HG03045 (cell line): ENCODE measurements at regions not wholly inside any gene's neighbourhood (a gene's known extent, or its start where the extent isn't known, plus 50 kb on each side); places are given as distances from the start of the nearest gene placed in this dataset.

ENCODE experiments used
- ATAC-seq: cut with Tn5 transposase; IDR thresholded peaks from one replicate; pipeline ENCODE4 v1.9.1; 2021; ENCODE audit warnings: mild to moderate bottlenecking, moderate library complexity; ENCODE audit not compliant: unreplicated experiment

- no peak for ATAC-seq
Measured at GRCh38 chr12:77435446-77436091, 370.2 kb upstream of the E2F7 start.

GRCh38 chr12:77433799-77434198 lies 368.4 kb upstream of the E2F7 start:
- ATAC-seq: no peak

GRCh38 chr12:77429426-77429825 lies 364.1 kb upstream of the E2F7 start:
- ATAC-seq: no peak

GRCh38 chr12:77421152-77421551 lies 355.8 kb upstream of the E2F7 start:
- no peak for ATAC-seq

GRCh38 chr12:77409551-77409950 lies 344.2 kb upstream of the E2F7 start:
- ATAC-seq: no peak

GRCh38 chr12:77407931-77408330 lies 342.6 kb upstream of the E2F7 start:
- ATAC-seq: no peak

- ATAC-seq: no peak
Measured at GRCh38 chr12:77406219-77406905, 341.0 kb upstream of the E2F7 start.

GRCh38 chr12:77402716-77403115 lies 337.3 kb upstream of the E2F7 start:
- ATAC-seq: no peak

GRCh38 chr12:77401770-77402081 lies 336.4 kb upstream of the E2F7 start:
- no peak for ATAC-seq

- no peak for ATAC-seq
Measured at GRCh38 chr12:77401064-77401769, 335.8 kb upstream of the E2F7 start.

- no peak for ATAC-seq
Measured at GRCh38 chr12:77392467-77393088, 327.2 kb upstream of the E2F7 start.

GRCh38 chr12:77388445-77389265 lies 323.3 kb upstream of the E2F7 start:
- no peak for ATAC-seq

- ATAC-seq: no peak
Measured at GRCh38 chr12:77387671-77388070, 322.3 kb upstream of the E2F7 start.

GRCh38 chr12:77387214-77387613 lies 321.8 kb upstream of the E2F7 start:
- no peak for ATAC-seq

- ATAC-seq: no peak
Measured at GRCh38 chr12:77384941-77385340, 319.6 kb upstream of the E2F7 start.

- ATAC-seq: no peak
Measured at GRCh38 chr12:77382096-77382742, 316.9 kb upstream of the E2F7 start.

GRCh38 chr12:77377622-77378021 lies 312.3 kb upstream of the E2F7 start:
- ATAC-seq: no peak

GRCh38 chr12:77377116-77377515 lies 311.7 kb upstream of the E2F7 start:
- ATAC-seq: no peak

GRCh38 chr12:77374673-77375072 lies 309.3 kb upstream of the E2F7 start:
- ATAC-seq: no peak

GRCh38 chr12:77372494-77372893 lies 307.1 kb upstream of the E2F7 start:
- no peak for ATAC-seq

GRCh38 chr12:77372026-77372425 lies 306.7 kb upstream of the E2F7 start:
- no peak for ATAC-seq
